ENCODE measurements at regions not wholly inside any gene's neighbourhood (a gene's known extent, or its start where the extent isn't known, plus 50 kb on each side); places are given as distances from the start of the nearest gene placed in this dataset.

DNA sequence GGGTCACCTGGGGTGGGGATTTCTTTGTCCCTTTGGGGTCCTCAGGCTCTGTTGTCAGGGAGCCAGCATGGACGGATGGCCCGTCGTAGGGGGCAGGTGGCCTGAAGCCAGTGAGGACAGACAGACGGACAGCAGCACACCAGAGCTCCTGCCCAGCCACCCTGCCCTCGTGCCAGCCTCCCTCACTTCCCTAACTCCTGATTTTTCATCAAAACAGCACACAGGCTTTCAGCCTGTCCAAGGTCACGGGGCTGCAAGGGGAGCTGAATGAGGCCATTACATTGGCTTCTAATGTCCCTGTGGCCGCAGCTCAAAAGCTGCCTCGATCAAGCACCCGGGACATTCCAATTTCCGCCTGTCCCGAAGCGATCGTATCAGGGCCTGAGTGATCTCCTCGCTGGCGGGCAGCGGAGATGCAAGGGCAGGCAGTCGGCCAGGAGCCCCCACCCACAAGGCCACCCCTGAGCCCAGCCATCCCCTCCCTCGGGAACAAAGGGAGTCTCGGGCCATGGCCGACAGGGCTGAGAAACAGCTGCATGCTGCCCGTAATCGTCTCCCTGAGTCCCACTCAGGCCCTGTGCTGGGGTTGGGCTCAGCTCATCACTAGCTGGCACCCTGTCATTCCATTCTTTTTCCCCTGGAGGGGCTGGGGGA lies 50.5 kb upstream of the RNU6ATAC start:
- TF ChIP-seq, protein P1, sequence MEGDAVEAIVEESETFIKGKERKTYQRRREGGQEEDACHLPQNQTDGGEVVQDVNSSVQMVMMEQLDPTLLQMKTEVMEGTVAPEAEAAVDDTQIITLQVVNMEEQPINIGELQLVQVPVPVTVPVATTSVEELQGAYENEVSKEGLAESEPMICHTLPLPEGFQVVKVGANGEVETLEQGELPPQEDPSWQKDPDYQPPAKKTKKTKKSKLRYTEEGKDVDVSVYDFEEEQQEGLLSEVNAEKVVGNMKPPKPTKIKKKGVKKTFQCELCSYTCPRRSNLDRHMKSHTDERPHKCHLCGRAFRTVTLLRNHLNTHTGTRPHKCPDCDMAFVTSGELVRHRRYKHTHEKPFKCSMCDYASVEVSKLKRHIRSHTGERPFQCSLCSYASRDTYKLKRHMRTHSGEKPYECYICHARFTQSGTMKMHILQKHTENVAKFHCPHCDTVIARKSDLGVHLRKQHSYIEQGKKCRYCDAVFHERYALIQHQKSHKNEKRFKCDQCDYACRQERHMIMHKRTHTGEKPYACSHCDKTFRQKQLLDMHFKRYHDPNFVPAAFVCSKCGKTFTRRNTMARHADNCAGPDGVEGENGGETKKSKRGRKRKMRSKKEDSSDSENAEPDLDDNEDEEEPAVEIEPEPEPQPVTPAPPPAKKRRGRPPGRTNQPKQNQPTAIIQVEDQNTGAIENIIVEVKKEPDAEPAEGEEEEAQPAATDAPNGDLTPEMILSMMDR (conservative IDR thresholded peaks at IDR 0.05; ENCODE audit: low read length): no peak
- no peak for TF ChIP-seq EZH2phosphoT487 (IDR thresholded peaks at IDR 0.05; ENCODE audit: borderline replicate concordance, low read depth, low read length)

Data from OCI-LY7 (cell line).